ENCODE measurements at regions not wholly inside any gene's neighbourhood (a gene's known extent, or its start where the extent isn't known, plus 50 kb on each side); places are given as distances from the start of the nearest gene placed in this dataset.

- no peak for TF ChIP-seq CTCF (IDR thresholded peaks at IDR 0.05; ENCODE audit: low read depth, low read length, missing input control)
- no peak for TF ChIP-seq RAD21 (IDR thresholded peaks at IDR 0.05)
- TF ChIP-seq ZBTB33 (IDR thresholded peaks at IDR 0.05): no peak
- TF ChIP-seq, protein P1, sequence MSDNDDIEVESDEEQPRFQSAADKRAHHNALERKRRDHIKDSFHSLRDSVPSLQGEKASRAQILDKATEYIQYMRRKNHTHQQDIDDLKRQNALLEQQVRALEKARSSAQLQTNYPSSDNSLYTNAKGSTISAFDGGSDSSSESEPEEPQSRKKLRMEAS (IDR thresholded peaks at IDR 0.05): no peak
- TF ChIP-seq YY1 (IDR thresholded peaks at IDR 0.05): no peak
- no peak for TF ChIP-seq ATF3 (IDR thresholded peaks at IDR 0.05)
- TF ChIP-seq SP1 (IDR thresholded peaks at IDR 0.05): no peak
- TF ChIP-seq GABPA (IDR thresholded peaks at IDR 0.05 in 1 of 2, conservative IDR thresholded peaks at IDR 0.05 in 1 of 2): no peak
- TF ChIP-seq FOXA1 (IDR thresholded peaks at IDR 0.05): no peak
- TF ChIP-seq NR2F2 (IDR thresholded peaks at IDR 0.05): no peak
Observed at GRCh38 chr1:217336724-217337123, 294.2 kb downstream of the GPATCH2 start.
